ENCODE measurements at regions not wholly inside any gene's neighbourhood (a gene's known extent, or its start where the extent isn't known, plus 50 kb on each side); places are given as distances from the start of the nearest gene placed in this dataset. TPM values are rescaled to one million over a fixed set of nuclear protein-coding genes. Genes with fewer than 3 reads are reported as not detected.

GRCh38 chr2:223545830-223546229 lies 56.3 kb downstream of the SCG2 start:
- no peak for DNase-seq (ENCODE audit: low read depth in 2 of 3, low spot score in 2 of 3)

Small RNA genes lying in the stretch of these regions (small RNA-seq; reads per million reads assigned to genes)
- not detected for gene HIGD1AP4
- not detected for gene RN7SL807P

Data from hematopoietic multipotent progenitor cell (in vitro differentiated cells).